BLaER1 treated with 17β-estradiol and CSF1 and Interleukin-3, amounts not matched to agents 10 nM and 100 nM (cell line): ENCODE measurements at regions not wholly inside any gene's neighbourhood (a gene's known extent, or its start where the extent isn't known, plus 50 kb on each side); places are given as distances from the start of the nearest gene placed in this dataset.

Source experiments
- H3K27ac ChIP-seq, 11 experiments: shearing (Covaris generic); formaldehyde crosslinking; 2 replicates each; pipeline ENCODE4 v1.8.1; 2022
- H3K27me3 ChIP-seq, 11 experiments: shearing (Covaris generic); formaldehyde crosslinking; 2 replicates each; pipeline ENCODE4 v1.8.1; 2022
- H3K36me3 ChIP-seq, 11 experiments: shearing (Covaris generic); formaldehyde crosslinking; 2 replicates each; pipeline ENCODE4 v1.8.1; 2022
- H3K4me1 ChIP-seq, 10 experiments: shearing (Covaris generic); formaldehyde crosslinking; 2 replicates each; pipeline ENCODE4 v1.8.1; 2022
- H3K4me2 ChIP-seq, 11 experiments: shearing (Covaris generic); formaldehyde crosslinking; 2 replicates each; pipeline ENCODE4 v1.8.1; 2022
- H3K4me3 ChIP-seq, 10 experiments: shearing (Covaris generic); formaldehyde crosslinking; 2 replicates each; pipeline ENCODE4 v1.8.1; 2022
- H3K9ac ChIP-seq, 11 experiments: shearing (Covaris generic); formaldehyde crosslinking; 2 replicates each; pipeline ENCODE4 v1.8.1; 2022
- H3K9me3 ChIP-seq, 11 experiments: shearing (Covaris generic); formaldehyde crosslinking; replicated peaks in 1 of 11; 2 replicates each; pipeline ENCODE4 v1.8.1; 2022
- H4K20me1 ChIP-seq, 11 experiments: shearing (Covaris generic); formaldehyde crosslinking; 2 replicates each; pipeline ENCODE4 v1.8.1; 2022
- Cebpa-rat ChIP-seq, 11 experiments: shearing (Covaris generic); IDR thresholded peaks; 2 replicates each; pipeline ENCODE4 v1.8.1; 2022

DNA sequence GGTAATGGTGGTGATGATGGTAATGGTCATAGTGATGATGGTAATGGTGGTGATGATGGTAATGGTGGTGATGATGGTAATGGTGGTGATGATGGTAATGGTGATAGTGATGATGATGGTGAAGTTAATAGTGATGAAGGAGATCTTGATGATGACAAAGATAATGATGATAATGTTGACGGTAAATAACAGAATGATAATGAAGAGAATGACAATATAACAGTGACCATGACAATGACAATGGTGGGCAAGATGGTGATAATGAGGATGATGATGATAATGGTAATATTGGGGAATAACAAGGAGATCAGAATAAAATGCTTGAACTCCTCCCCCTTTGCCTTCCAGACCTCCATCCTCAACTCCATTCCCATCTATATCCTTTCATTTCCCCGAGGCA lies 233.3 kb upstream of the SFSWAP start:
- H3K4me1 ChIP-seq = peaks cover 12 to 15% (median 13%) of the 10 kb centered on the region in 10 experiments
- H3K9me3 ChIP-seq = no peaks in the 10 kb centered on the region
- no peaks in the 10 kb centered on the region for H3K27me3 ChIP-seq
- H3K27ac ChIP-seq = no peak overlapping the region
- no peak overlapping the region for H3K9ac ChIP-seq
- H3K4me2 ChIP-seq = no peak overlapping the region
- no peaks in the 10 kb centered on the region for H3K36me3 ChIP-seq
- no peak overlapping the region for H3K4me3 ChIP-seq
- H4K20me1 ChIP-seq = 0 out of 22 replicates have a peak, but pooled peaks cover 0 to 2% (median 0%) of the 10 kb centered on the region in 11 experiments
- no peak for TF ChIP-seq Cebpa-rat (IDR thresholded peaks at IDR 0.05)

DNA sequence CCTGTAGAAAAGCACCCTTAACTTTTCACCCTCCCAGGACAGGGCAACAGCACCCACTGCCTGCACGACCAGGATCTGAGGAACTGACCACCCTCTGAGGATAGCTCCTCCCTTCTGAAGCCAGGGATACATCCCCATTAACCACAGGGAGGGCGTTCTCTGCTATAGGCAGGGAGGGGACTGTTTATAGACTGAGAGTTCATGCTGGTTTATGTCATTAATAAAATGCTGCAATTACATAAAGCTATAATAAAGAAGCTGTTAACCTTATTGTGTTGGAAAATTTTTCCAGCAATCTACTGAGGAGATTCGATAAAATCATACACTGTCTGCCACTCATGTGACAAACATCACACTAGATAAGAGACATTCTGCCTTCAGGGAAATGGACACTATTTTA lies 232.4 kb upstream of the SFSWAP start:
- H3K4me3 ChIP-seq = no peak overlapping the region
- TF ChIP-seq Cebpa-rat (IDR thresholded peaks at IDR 0.05) = no peak
- H3K27me3 ChIP-seq = no peaks in the 10 kb centered on the region
- no peak overlapping the region for H3K27ac ChIP-seq
- no peaks in the 10 kb centered on the region for H3K9me3 ChIP-seq
- H3K36me3 ChIP-seq = no peaks in the 10 kb centered on the region
- H3K9ac ChIP-seq = no peak overlapping the region
- H4K20me1 ChIP-seq = no peaks in the 10 kb centered on the region
- H3K4me1 ChIP-seq = peaks cover 9 to 11% (median 9%) of the 10 kb centered on the region in 10 experiments
- no peak overlapping the region for H3K4me2 ChIP-seq

DNA sequence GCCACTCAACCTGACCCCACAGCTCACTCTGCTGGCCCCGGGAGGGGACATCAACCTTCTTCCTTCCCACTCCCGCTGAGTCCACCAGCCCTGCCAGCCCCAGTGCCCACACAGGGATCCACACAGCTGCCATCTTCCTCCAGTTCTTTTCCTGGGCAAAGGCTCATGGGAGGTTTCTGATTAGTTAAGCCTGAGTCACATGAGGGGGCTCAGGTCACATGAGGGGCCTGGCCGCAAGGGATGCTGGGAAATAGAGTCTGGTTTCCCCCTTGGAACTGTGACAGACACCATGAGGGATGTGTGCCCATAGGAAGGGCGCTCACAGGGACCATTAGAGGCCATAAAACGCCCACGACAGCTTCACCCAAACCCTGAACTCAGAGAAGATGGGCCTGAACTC lies 228.7 kb upstream of the SFSWAP start:
- H3K9me3 ChIP-seq = no peaks in the 10 kb centered on the region
- H3K9ac ChIP-seq = no peak overlapping the region
- H3K27ac ChIP-seq = no peak overlapping the region
- no peak for TF ChIP-seq Cebpa-rat (IDR thresholded peaks at IDR 0.05)
- no peaks in the 10 kb centered on the region for H3K36me3 ChIP-seq
- peaks cover 0 to 9% (median 0%) of the 10 kb centered on the region in 10 experiments; a peak in 6 of 20 replicates for H3K4me1 ChIP-seq
- H3K4me2 ChIP-seq = no peak overlapping the region
- no peaks in the 10 kb centered on the region for H3K27me3 ChIP-seq
- H3K4me3 ChIP-seq = no peak overlapping the region
- H4K20me1 ChIP-seq = no peaks in the 10 kb centered on the region

GRCh38 chr12:131482686-131483085 lies 228.2 kb upstream of the SFSWAP start:
- H3K4me2 ChIP-seq = no peak overlapping the region
- H3K27ac ChIP-seq = no peak overlapping the region
- no peaks in the 10 kb centered on the region for H4K20me1 ChIP-seq
- H3K27me3 ChIP-seq = no peaks in the 10 kb centered on the region
- peaks cover 0 to 14% (median 0%) of the 10 kb centered on the region in 10 experiments; a peak in 6 of 20 replicates for H3K4me1 ChIP-seq
- no peak for TF ChIP-seq Cebpa-rat (IDR thresholded peaks at IDR 0.05)
- H3K9ac ChIP-seq = no peak overlapping the region
- H3K36me3 ChIP-seq = no peaks in the 10 kb centered on the region
- no peaks in the 10 kb centered on the region for H3K9me3 ChIP-seq
- no peak overlapping the region for H3K4me3 ChIP-seq

DNA sequence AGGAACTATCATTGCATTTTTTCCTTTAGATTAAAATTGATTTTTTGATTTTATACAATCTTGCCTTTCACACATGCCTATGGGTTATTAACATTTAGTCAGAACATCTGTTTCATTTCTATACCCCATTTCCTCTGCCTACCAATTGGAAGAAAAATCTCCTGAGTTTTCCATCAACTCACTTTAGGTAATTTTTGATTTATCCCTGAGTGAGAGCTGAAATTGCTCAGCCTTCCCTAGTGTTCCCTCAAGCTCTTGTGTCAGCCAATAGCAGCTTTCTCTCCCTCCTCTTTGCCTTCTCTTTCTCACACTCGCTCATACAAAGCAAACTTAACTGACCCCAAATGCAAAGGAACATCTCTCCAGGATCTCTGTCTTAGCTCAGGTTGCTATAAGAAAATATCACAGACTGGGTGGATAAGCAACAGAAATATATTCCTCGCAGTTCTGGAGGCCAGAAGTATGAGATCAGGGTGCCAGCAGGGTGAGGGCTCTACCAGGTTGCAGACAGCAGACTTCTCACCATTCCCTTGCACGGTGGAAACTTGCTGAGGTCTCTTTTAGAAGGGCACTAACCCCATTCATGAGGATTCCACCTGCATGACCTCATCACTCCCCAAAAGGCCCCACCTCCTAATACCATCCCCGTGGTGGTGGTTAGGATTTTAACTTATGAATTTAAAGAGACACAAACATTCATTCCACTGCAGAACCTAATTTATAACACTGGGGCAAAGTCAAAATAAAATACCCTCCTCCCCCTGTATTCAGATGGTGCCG lies 224.2 kb upstream of the SFSWAP start:
- H3K27me3 ChIP-seq = no peaks in the 10 kb centered on the region
- H4K20me1 ChIP-seq = no peaks in the 10 kb centered on the region
- no peak overlapping the region for H3K27ac ChIP-seq
- H3K4me3 ChIP-seq = no peak overlapping the region
- H3K4me1 ChIP-seq = peaks cover 0 to 22% (median 0%) of the 10 kb centered on the region in 10 experiments; a peak in 7 of 20 replicates
- H3K36me3 ChIP-seq = no peaks in the 10 kb centered on the region
- peak overlapping the region in 3 of 11 experiments; percentile 38 to 72 (median 71); a peak in 5 of 22 replicates for H3K4me2 ChIP-seq
- TF ChIP-seq Cebpa-rat (IDR thresholded peaks at IDR 0.05) = no peak
- no peak overlapping the region for H3K9ac ChIP-seq
- H3K9me3 ChIP-seq = no peaks in the 10 kb centered on the region

- no peak for TF ChIP-seq Cebpa-rat (IDR thresholded peaks at IDR 0.05)
- no peaks in the 10 kb centered on the region for H3K27me3 ChIP-seq
- no peaks in the 10 kb centered on the region for H3K36me3 ChIP-seq
- H3K27ac ChIP-seq = no peak overlapping the region
- peaks cover 0 to 22% (median 8%) of the 10 kb centered on the region in 10 experiments; a peak in 14 of 20 replicates for H3K4me1 ChIP-seq
- H3K9ac ChIP-seq = no peak overlapping the region
- no peaks in the 10 kb centered on the region for H3K9me3 ChIP-seq
- peak overlapping the region in 3 of 11 experiments; percentile 38 to 72 (median 71); a peak in 6 of 22 replicates for H3K4me2 ChIP-seq
- no peak overlapping the region for H3K4me3 ChIP-seq
- H4K20me1 ChIP-seq = no peaks in the 10 kb centered on the region
These were observed 223.3 kb upstream of the SFSWAP start for GRCh38 chr12:131487388-131488124.

DNA sequence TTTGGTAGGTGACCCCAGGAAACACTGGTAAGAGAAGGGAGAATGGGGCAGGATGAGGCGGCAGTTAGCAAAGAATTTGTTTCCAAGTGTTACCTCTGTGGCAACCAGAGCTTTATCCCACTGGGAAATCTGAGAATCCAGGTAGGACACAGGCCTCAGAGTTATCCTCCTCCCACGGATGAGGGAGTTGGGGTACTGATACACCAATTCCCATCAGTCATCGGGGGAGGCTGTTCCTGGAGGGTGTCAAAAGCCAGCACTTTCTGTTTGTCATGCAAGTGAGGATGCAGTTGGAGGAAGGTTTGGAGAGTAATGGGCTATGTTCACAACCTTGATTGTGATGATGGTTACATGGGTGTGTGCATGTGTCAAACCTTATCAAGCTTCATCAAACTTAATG lies 221.2 kb upstream of the SFSWAP start:
- Histone ChIP-seq H3K4me2 (no peak overlapping the region), H3K4me1 (peaks cover 0 to 22% (median 8%) of the 10 kb centered on the region in 10 experiments; a peak in 14 of 20 replicates), H3K9me3 (no peaks in the 10 kb centered on the region), H3K27ac (no peak overlapping the region), H3K4me3 (no peak overlapping the region), H3K36me3 (no peaks in the 10 kb centered on the region), H3K9ac (no peak overlapping the region), H3K27me3 (no peaks in the 10 kb centered on the region), H4K20me1 (no peaks in the 10 kb centered on the region)
- no peak for TF ChIP-seq Cebpa-rat (IDR thresholded peaks at IDR 0.05)

- Histone ChIP-seq H3K4me1 (peaks cover 0 to 17% (median 8%) of the 10 kb centered on the region in 10 experiments; a peak in 14 of 20 replicates), H4K20me1 (no peaks in the 10 kb centered on the region), H3K9ac (no peak overlapping the region), H3K27ac (no peak overlapping the region), H3K4me3 (no peak overlapping the region), H3K9me3 (no peaks in the 10 kb centered on the region), H3K36me3 (no peaks in the 10 kb centered on the region), H3K27me3 (no peaks in the 10 kb centered on the region), H3K4me2 (no peak overlapping the region)
- no peak for TF ChIP-seq Cebpa-rat (IDR thresholded peaks at IDR 0.05)
These were observed 219.7 kb upstream of the SFSWAP start for GRCh38 chr12:131491155-131491554.

DNA sequence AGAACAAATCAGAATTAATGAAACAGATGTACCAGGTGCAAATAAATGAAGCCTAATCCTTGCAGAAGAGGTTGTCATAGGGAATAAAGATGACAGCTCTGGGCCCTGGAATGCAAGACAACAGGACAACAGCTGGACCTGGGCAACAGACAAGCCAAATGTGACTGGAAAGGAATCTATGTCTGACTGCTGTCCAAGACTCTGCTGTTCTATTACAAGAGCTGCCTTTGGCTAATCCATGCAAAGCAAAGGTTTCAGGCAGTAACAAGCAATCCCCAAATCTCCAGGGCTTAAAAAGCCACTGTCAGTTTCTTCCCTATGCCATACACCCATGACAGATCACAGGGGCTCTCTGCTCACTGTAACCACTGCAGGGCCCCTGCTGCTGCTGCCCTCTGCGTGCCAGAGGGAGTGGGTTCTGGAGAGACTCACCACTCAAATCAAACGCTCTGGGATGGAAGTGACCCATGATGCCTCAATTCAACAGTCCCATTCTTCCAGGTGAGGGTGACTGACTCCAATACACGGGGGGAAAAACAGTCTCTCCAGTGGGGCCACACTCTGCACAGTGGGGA lies 218.9 kb upstream of the SFSWAP start:
- no peak overlapping the region for H3K4me3 ChIP-seq
- no peak overlapping the region for H3K9ac ChIP-seq
- H3K9me3 ChIP-seq = no peaks in the 10 kb centered on the region
- H3K36me3 ChIP-seq = no peaks in the 10 kb centered on the region
- H3K27me3 ChIP-seq = no peaks in the 10 kb centered on the region
- no peak overlapping the region for H3K27ac ChIP-seq
- H3K4me1 ChIP-seq = peaks cover 0 to 15% (median 8%) of the 10 kb centered on the region in 10 experiments; a peak in 14 of 20 replicates
- H3K4me2 ChIP-seq = peak overlapping the region in 6 of 11 experiments; percentile 2 to 44 (median 28); a peak in 8 of 22 replicates
- TF ChIP-seq Cebpa-rat (IDR thresholded peaks at IDR 0.05) = no peak
- no peaks in the 10 kb centered on the region for H4K20me1 ChIP-seq
